Ovary (tissue), 3 donors: ENCODE measurements at regions not wholly inside any gene's neighbourhood (a gene's known extent, or its start where the extent isn't known, plus 50 kb on each side); places are given as distances from the start of the nearest gene placed in this dataset.

ENCODE experiments used
- CTCF ChIP-seq, 3 donors: fragments of 450-650 bp in 2 of 3; fragments of 200-600 bp in 1 of 3; IDR thresholded peaks; one replicate each; pipeline versions ENCODE4 v1.5.1 to v1.8.0; 2016 to 2022; ENCODE audit warnings: antibody characterized with exemption in 3 of 3, mild to moderate bottlenecking in 1 of 3
- POLR2A ChIP-seq: fragments of 450-650 bp; IDR thresholded peaks from one replicate; pipeline ENCODE4 v1.6.1; 2017; ENCODE audit warnings: antibody characterized with exemption, mild to moderate bottlenecking, moderate library complexity
- donor health status: DM: no; HTN: no; CAD: no.

GRCh38 chr3:135844386-135844785, 121.1 kb upstream of the PPP2R3A start:
- no peak for TF ChIP-seq POLR2A
- no peak for TF ChIP-seq CTCF (IDR thresholded peaks at IDR 0.05)
